ENCODE measurements at regions not wholly inside any gene's neighbourhood (a gene's known extent, or its start where the extent isn't known, plus 50 kb on each side); places are given as distances from the start of the nearest gene placed in this dataset.

- no peaks in the 10 kb centered on the region for H3K36me3 ChIP-seq (replicated peaks in 1 of 2; ENCODE audit: control insufficient read depth in 1 of 2, insufficient read depth in 2 of 2, low read length in 2 of 2)
- intact Hi-C loops (cut with micrococcal nuclease): no loop called here
- no peak overlapping the region for H3K4me3 Mint-ChIP-seq
- H3K4me3 ChIP-seq (replicated peaks in 1 of 3; ENCODE audit: low read depth in 2 of 3, low read length in 3 of 3): peak overlapping the region in 1 of 3 experiments; percentile 32
- H3K9me3 Mint-ChIP-seq: no peaks in the 10 kb centered on the region
- peaks cover 0 to 2% (median 2%) of the 10 kb centered on the region in 3 donors for H3K27me3 Mint-ChIP-seq (ENCODE audit: low read depth in 3 of 3)
- H3K4me2 ChIP-seq (replicated peaks; ENCODE audit: extremely low read depth, low read length, poor library complexity, severe bottlenecking): no peak overlapping the region
- no peaks in the 10 kb centered on the region for H3K27me3 ChIP-seq (ENCODE audit: control insufficient read depth in 2 of 2, insufficient read depth in 2 of 2, low read length in 2 of 2)
- peaks cover 53% of the 10 kb centered on the region for H3K4me1 Mint-ChIP-seq
- no peaks in the 10 kb centered on the region for H3K9me3 ChIP-seq (replicated peaks in 1 of 2; ENCODE audit: control insufficient read depth in 1 of 2, insufficient read depth in 1 of 2, low read length in 2 of 2)
- no peaks in the 10 kb centered on the region for H3K36me3 Mint-ChIP-seq
- H3K79me2 ChIP-seq (ENCODE audit: insufficient read depth, low read length): no peaks in the 10 kb centered on the region
- no peaks in the 10 kb centered on the region for H4K20me1 ChIP-seq (ENCODE audit: insufficient read depth, low read length)
- H3K27ac ChIP-seq (ENCODE audit: low read depth in 1 of 2, low read length in 2 of 2): peak overlapping the region in 1 of 2 donors; percentile 63
- WGBS (ENCODE audit: insufficient coverage): 0% methylated on average over 1 of the region's 2 CpGs
- peaks cover 39 to 42% of the 10 kb centered on the region in 2 donors for H3K4me1 ChIP-seq (ENCODE audit: control insufficient read depth in 1 of 2, insufficient read depth in 2 of 2, low read length in 2 of 2)
- H2AFZ ChIP-seq (ENCODE audit: insufficient read depth, low read depth, low read length, poor library complexity, severe bottlenecking): peak overlapping the region; percentile 72
- H3K27ac Mint-ChIP-seq: peak overlapping the region; percentile 4 to 89 (median 68)
- no peak for TF ChIP-seq CTCF (IDR thresholded peaks at IDR 0.05)
- H3K9ac ChIP-seq (ENCODE audit: insufficient read depth, low read length, poor library complexity, severe bottlenecking): no peak overlapping the region
- no peak for DNase-seq
Observed at GRCh38 chr5:56516035-56516434, 282.9 kb upstream of the ANKRD55 start.

- Histone ChIP-seq H4K20me1 (ENCODE audit: insufficient read depth, low read length) (no peaks in the 10 kb centered on the region), H3K9me3 (replicated peaks in 1 of 2; ENCODE audit: control insufficient read depth in 1 of 2, insufficient read depth in 1 of 2, low read length in 2 of 2) (no peaks in the 10 kb centered on the region), H3K36me3 (replicated peaks in 1 of 2; ENCODE audit: control insufficient read depth in 1 of 2, insufficient read depth in 2 of 2, low read length in 2 of 2) (no peaks in the 10 kb centered on the region), H3K4me3 (replicated peaks in 1 of 3; ENCODE audit: low read depth in 2 of 3, low read length in 3 of 3) (no peak overlapping the region), H3K4me2 (replicated peaks; ENCODE audit: extremely low read depth, low read length, poor library complexity, severe bottlenecking) (no peak overlapping the region), H3K79me2 (ENCODE audit: insufficient read depth, low read length) (no peaks in the 10 kb centered on the region), H3K27ac (ENCODE audit: low read depth in 1 of 2, low read length in 2 of 2) (no peak overlapping the region), H3K9ac (ENCODE audit: insufficient read depth, low read length, poor library complexity, severe bottlenecking) (no peak overlapping the region), H2AFZ (ENCODE audit: insufficient read depth, low read depth, low read length, poor library complexity, severe bottlenecking) (no peak overlapping the region), H3K4me1 (ENCODE audit: control insufficient read depth in 1 of 2, insufficient read depth in 2 of 2, low read length in 2 of 2) (peaks cover 39 to 42% of the 10 kb centered on the region in 2 donors), H3K27me3 (ENCODE audit: control insufficient read depth in 2 of 2, insufficient read depth in 2 of 2, low read length in 2 of 2) (no peaks in the 10 kb centered on the region)
- peaks cover 61% of the 10 kb centered on the region for H3K4me1 Mint-ChIP-seq
- intact Hi-C loops (cut with micrococcal nuclease): no loop called here
- no peak for DNase-seq
- TF ChIP-seq CTCF (IDR thresholded peaks at IDR 0.05): no peak
- H3K36me3 Mint-ChIP-seq: no peaks in the 10 kb centered on the region
- WGBS (ENCODE audit: insufficient coverage): 83% methylated on average over 7 of the region's 8 CpGs
- no peak overlapping the region for H3K4me3 Mint-ChIP-seq
- peaks cover 0 to 2% (median 2%) of the 10 kb centered on the region in 3 donors for H3K27me3 Mint-ChIP-seq (ENCODE audit: low read depth in 3 of 3)
- H3K27ac Mint-ChIP-seq: peak overlapping the region in 1 of 7 donors; percentile 21
- no peaks in the 10 kb centered on the region for H3K9me3 Mint-ChIP-seq
Observed at GRCh38 chr5:56515011-56515410, 281.9 kb upstream of the ANKRD55 start.
